Stromal cell of bone marrow (primary cell): ENCODE measurements at regions not wholly inside any gene's neighbourhood (a gene's known extent, or its start where the extent isn't known, plus 50 kb on each side); places are given as distances from the start of the nearest gene placed in this dataset.
A peak's percentile ranks its signal among the peaks of the same experiment; 100 is the strongest.
"Not testable (repeated sequence)": the region's sequence is repeated elsewhere in the genome, so short reads cannot be mapped to it uniquely, and the experiment has no call there.

ENCODE experiments used
- DNase-seq: peaks from one replicate; pipeline ENCODE4 v3.0.0-alpha.2; 2012; ENCODE audit warnings: low read depth

GRCh38 chr2:66242888-66243287, 192.0 kb upstream of the MEIS1 start:
- DNase-seq: not testable (repeated sequence)

- no peak for DNase-seq
Observed at GRCh38 chr2:66242099-66242789, 192.7 kb upstream of the MEIS1 start.

- no peak for DNase-seq
Observed at GRCh38 chr2:66240286-66240685, 194.6 kb upstream of the MEIS1 start.

- DNase-seq: no peak
Observed at GRCh38 chr2:66239655-66240054, 195.3 kb upstream of the MEIS1 start.

- DNase-seq: no peak
Observed at GRCh38 chr2:66237803-66238379, 197.0 kb upstream of the MEIS1 start.

- DNase-seq: no peak
Observed at GRCh38 chr2:66236816-66237802, 197.8 kb upstream of the MEIS1 start.

GRCh38 chr2:66236067-66236685, 198.7 kb upstream of the MEIS1 start:
- DNase-seq: no peak

GRCh38 chr2:66235428-66235827, 199.5 kb upstream of the MEIS1 start:
- DNase-seq: no peak

- DNase-seq: no peak
Observed at GRCh38 chr2:66233981-66234380, 200.9 kb upstream of the MEIS1 start.

- DNase-seq: no peak
Observed at GRCh38 chr2:66228128-66228547, 206.8 kb upstream of the MEIS1 start.

GRCh38 chr2:66217039-66217585, 217.8 kb upstream of the MEIS1 start:
- no peak for DNase-seq

GRCh38 chr2:66212749-66213148, 222.2 kb upstream of the MEIS1 start:
- no peak for DNase-seq

- DNase-seq: no peak
Observed at GRCh38 chr2:66202586-66202985, 232.3 kb upstream of the MEIS1 start.

GRCh38 chr2:66201242-66201641, 233.7 kb upstream of the MEIS1 start:
- DNase-seq: no peak

- DNase-seq: no peak
Observed at GRCh38 chr2:66198873-66199272, 236.1 kb upstream of the MEIS1 start.

- no peak for DNase-seq
Observed at GRCh38 chr2:66192888-66193287, 242.0 kb upstream of the MEIS1 start.

GRCh38 chr2:66191311-66191710, 243.6 kb upstream of the MEIS1 start:
- DNase-seq: no peak

GRCh38 chr2:66189553-66189952, 245.4 kb upstream of the MEIS1 start:
- DNase-seq: peak; percentile 1

- DNase-seq: no peak
Observed at GRCh38 chr2:66186537-66186936, 248.4 kb upstream of the MEIS1 start.

GRCh38 chr2:66185497-66186054, 249.3 kb upstream of the MEIS1 start:
- DNase-seq: no peak

- DNase-seq: not testable (repeated sequence)
Observed at GRCh38 chr2:66177128-66177796, 257.7 kb upstream of the MEIS1 start.
